ENCODE measurements at regions not wholly inside any gene's neighbourhood (a gene's known extent, or its start where the extent isn't known, plus 50 kb on each side); places are given as distances from the start of the nearest gene placed in this dataset.

GRCh38 chr4:16988814-16989213 lies 90.4 kb upstream of the LDB2 start:
- TF ChIP-seq CTCF (IDR thresholded peaks at IDR 0.05) (no peak), POLR2A (IDR thresholded peaks at IDR 0.05) (no peak)

Measured in body of pancreas (tissue), 4 donors.